C4-2B (cell line): ENCODE measurements at regions not wholly inside any gene's neighbourhood (a gene's known extent, or its start where the extent isn't known, plus 50 kb on each side); places are given as distances from the start of the nearest gene placed in this dataset.
A peak's percentile ranks its signal among the peaks of the same experiment; 100 is the strongest.
"Not testable (repeated sequence)": the region's sequence is repeated elsewhere in the genome, so short reads cannot be mapped to it uniquely, and the experiment has no call there.

Source experiments
- H3K27ac ChIP-seq: fragments of 450-650 bp; 2 replicates; pipeline ENCODE4 v1.5.1; 2017
- ZFX ChIP-seq: fragments of 450-650 bp; IDR thresholded peaks from 2 replicates; pipeline ENCODE4 v1.6.1; 2017
- TF ChIP-seq, protein P1 (sequence below): fragments of 450-650 bp; conservative IDR thresholded peaks from 2 replicates; pipeline ENCODE4 v1.5.1; 2017; ENCODE audit warnings: mild to moderate bottlenecking

DNA sequence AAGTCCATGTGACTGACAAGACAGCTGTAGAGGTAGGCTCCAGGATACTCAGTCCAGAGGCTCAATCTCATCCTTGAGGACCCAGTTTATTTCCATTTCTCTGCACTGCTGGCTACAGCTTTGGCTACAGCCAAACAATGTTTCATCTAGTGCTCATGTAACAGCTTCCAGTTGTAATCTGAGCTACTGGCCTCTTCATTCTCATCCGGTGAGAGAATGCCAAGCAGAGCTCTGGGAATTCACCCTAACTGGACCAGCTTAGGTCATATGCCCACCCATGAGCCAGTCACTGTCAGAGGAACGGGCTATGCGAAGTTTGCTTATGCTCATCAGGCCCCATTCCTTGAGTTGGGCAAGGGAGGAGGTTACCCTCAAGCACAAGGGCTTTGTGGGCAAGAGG lies 192.9 kb downstream of the EVX1 start:
- TF ChIP-seq ZFX = no peak
- TF ChIP-seq, protein P1, sequence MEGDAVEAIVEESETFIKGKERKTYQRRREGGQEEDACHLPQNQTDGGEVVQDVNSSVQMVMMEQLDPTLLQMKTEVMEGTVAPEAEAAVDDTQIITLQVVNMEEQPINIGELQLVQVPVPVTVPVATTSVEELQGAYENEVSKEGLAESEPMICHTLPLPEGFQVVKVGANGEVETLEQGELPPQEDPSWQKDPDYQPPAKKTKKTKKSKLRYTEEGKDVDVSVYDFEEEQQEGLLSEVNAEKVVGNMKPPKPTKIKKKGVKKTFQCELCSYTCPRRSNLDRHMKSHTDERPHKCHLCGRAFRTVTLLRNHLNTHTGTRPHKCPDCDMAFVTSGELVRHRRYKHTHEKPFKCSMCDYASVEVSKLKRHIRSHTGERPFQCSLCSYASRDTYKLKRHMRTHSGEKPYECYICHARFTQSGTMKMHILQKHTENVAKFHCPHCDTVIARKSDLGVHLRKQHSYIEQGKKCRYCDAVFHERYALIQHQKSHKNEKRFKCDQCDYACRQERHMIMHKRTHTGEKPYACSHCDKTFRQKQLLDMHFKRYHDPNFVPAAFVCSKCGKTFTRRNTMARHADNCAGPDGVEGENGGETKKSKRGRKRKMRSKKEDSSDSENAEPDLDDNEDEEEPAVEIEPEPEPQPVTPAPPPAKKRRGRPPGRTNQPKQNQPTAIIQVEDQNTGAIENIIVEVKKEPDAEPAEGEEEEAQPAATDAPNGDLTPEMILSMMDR = no peak

DNA sequence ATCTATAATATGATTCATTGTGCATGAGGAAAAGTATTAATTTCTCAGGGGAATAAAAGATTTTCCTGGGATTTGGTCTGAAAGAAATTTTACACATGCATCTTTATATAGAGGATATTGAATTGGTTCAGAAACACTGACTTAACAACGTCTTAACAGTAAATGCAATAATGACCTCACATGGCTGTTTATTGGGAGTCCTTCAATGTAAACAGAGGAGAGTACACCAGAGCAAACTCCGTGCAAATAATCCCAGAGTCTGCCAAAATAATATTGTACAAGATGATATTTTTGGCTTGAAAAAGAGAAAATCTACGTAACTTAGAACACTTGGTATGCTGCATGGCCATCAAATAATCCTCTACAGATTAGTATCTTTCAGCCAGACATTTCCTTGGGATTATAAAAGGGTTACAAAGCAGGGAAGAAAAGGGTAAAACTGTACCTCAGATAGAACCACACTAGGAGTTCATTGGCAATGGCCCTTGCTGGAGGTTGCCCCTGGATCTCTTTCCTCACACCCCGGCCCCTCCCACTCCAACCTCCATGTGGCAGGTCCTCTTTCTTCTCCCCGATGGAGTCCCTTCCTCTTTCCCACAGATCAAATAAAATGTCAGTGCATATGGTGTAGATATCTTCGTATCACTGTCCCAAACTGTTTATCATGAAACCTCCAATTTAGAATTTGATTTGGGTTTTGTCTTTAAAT lies 196.4 kb downstream of the EVX1 start:
- H3K27ac ChIP-seq = peak overlapping the region; percentile 65; the same call in 1 of the 2 replicates
- TF ChIP-seq, protein P1 = no peak
- no peak for TF ChIP-seq ZFX

More for the DNA sequence above, 192.9 kb downstream of the EVX1 start:
- no peak overlapping the region; the same call in 1 of the 2 replicates for H3K27ac ChIP-seq

DNA sequence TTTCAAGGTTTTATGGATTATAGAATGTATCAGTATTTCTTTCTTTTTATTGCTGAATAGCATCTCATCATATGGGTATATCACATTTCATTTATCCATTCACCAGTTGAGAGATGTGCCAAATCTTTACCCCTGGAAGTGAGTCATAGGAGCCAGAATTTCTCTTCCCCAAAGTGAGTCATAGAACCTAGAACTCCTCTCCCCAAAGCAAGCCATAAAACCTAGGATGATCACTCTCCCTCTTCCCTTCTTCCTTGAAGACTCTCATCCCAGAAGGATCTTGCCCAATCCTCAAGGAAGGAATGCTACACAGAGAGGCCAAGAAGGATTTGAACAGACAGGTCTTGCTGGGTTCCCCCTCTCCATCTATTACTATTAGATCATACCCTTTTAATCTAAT lies 199.9 kb downstream of the EVX1 start:
- TF ChIP-seq ZFX = no peak
- no peak overlapping the region for H3K27ac ChIP-seq

DNA sequence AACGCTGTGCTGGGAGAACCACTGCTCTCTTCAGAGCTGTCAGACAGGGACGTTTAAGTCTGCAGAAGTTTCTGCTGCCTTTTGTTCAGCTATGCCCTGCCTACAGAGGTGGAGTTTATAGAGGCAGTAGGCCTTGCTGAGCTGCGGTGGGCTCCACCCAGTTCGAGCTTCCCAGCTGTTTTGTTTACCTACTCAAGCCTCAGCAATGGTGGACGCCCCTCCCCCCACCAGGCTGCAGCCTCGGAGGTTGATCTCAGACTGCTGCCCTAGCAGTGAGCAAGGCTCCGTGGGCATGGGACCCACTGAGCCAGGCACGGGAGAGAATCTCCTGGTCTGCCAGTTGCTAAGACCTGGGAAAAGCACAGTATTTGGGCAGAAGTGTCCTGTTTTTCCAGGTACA lies 206.4 kb downstream of the EVX1 start:
- H3K27ac ChIP-seq = not testable (repeated sequence)

DNA sequence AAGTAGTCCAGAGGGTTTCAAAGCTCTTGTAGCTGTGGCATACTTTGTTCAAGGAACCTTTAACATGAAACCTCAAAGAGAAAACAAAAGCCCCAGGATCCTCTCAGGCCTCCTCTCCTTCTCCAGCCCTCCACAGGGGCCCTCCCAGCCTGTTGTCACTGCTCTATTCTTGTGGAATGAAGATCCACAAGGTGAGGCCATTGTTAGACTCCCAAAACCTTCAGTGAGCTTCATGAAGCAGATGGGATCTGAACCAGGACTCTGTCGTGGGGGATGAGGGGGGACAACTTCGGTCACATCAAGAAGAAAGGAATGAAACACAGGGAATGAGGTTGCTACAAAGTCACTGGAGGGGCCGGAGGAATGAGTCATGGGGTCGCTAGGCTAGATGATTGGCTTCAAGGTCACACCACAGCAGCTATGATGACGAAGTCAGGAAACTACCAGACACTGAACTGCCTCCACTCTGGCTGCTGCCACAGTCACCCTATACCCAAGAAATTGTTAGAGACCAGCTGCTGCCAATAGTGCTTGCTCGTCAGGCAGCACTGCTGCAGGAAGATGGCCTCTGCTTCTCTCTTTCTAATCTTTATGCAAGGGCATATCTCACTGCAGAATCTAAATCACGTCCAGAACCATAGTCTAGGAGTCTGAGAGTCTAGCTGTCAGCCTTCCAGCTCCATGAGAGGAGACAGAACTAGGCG lies 208.8 kb downstream of the HIBADH start:
- H3K27ac ChIP-seq = no peak overlapping the region
- TF ChIP-seq ZFX = no peak
- TF ChIP-seq, protein P1 = no peak

DNA sequence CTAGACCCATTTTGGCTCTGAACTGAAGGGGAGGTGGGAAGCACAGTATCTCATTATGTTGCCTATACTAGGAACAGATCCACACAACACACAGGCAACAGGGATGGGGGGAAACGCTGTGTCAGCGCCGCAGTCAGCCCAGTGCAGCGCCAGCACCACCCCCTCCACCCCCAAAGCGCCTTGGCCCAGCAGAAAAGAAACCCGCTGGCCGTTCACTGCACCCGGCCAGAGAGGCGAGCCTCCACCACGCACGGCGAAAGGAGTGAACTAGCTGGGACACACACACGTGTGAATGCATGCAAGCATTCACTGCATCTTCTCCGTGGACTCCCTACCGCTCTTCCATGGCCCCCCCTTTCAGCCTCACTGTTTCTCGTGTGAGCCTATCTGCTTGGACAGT lies 205.6 kb downstream of the HIBADH start:
- not testable (repeated sequence) for H3K27ac ChIP-seq

DNA sequence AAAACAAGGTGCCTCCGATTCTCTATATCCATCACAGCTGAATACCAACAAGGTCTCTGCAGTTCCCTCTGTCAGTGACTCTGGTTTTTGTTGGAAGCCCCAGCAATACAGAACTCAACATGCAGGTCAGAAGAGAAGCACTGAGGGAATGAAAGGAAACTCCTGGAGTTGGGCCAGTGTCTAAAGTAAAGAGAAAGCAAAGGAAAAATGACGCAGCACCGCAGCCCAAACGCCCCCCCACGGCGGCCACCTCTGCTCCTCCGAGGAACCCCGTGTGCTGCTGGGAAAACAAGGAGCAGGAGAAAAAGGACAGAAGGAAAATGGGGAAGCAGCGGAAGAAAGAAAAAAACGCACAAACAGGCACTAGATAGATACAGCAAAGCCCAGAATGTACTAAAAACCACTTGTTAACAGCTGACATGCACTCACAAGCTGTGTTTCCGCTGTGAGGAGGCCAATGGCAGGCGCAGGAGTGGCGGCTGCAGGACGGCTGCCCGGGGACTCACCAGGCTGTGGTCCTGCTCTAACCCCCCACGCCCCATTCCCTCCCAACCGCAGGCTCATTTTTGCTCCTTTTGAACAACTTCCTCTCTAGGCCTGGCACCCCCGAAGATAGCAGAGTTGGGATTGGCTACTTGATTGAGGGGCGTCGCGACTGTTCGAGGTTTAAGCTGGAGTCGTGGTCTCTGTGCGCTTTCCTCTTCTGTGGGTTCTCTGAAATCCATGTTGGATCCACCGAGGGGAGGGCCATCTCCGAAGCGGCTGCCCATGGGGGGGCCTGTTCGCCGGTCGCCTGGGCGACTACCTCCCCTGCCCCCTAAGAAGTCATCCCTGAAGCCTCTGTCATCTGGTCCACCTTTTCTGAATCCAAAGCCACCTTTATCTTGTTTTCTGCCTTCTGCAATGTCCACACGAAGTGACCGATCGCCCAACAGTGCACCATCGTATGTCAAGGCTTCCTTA lies 204.8 kb downstream of the HIBADH start:
- H3K27ac ChIP-seq = not testable (repeated sequence)

DNA sequence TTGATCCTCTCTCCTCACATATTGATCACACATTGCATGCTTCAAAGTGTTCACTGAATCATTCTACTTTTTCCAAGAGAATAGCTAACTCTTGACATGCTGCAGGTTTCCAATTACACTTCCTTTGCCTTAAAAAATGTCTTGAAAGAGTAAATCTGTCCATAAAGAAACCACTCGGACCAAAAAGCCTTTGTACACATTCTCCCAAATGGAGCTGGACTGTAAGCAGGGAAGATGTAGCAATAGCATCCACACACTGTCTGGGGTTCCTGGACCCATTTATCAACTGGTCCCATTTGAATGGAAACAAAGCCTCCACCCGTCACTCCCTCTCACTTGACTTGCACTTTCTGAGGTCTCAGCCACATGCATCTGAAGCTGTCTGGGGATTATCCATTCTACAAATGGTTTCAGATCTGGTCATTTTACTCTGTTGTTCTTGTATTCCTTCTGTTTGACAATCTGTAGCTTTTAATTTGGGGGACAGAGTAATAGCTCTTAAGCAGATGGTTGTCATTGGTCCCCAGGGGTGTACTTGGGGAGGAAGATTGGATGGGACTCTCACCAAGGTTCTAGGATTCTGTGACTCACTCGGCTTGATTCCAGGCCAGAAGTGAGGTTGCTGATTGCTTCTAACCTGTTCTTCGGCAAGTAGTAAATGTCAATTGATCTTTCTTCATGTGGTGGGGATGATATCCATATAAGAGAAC lies 203.5 kb downstream of the HIBADH start:
- TF ChIP-seq ZFX = no peak
- TF ChIP-seq, protein P1 = no peak

DNA sequence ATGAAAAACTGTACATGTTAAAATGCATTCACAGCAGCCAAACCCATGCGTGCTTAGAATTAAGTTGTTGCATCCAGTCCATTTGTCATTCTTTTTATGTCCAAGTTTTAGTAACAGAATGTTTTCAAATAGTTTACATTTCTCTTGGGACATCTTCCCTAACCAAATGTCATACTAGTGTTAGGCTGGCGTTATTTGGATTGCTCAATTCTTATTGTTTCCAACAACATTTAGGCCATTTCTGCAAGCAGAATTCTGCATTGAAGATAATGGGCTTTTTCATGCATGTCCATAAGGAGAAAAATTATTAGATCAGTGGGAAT lies 203.0 kb downstream of the HIBADH start:
- no peak overlapping the region for H3K27ac ChIP-seq
- no peak for TF ChIP-seq ZFX
- TF ChIP-seq, protein P1 = no peak

More for the DNA sequence above, 203.5 kb downstream of the HIBADH start:
- no peak overlapping the region for H3K27ac ChIP-seq
